ENCODE measurements at regions not wholly inside any gene's neighbourhood (a gene's known extent, or its start where the extent isn't known, plus 50 kb on each side); places are given as distances from the start of the nearest gene placed in this dataset.

DNA sequence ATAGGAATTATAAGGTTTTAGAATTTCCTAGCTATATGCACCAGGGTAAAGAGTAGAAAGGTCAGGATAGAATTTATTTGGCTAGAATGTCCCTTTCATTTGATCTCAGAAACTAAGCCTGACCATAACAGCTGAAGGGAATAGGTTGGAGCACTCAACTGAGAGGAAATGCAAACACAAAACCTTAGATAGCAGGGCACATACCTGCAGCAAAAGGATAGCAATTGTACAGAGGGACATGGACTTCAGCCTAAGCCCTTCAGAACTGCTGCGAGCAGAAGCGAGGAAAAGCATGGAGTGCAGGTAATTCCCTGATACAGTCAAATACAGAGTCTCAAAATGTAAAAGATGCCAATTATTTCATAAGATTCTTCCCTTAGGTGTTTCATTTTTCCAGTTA is 211.0 kb upstream of the DDI1 start:
- ATAC-seq (no peak), DNase-seq (ENCODE audit: low spot score) (no peak)
- Mint-ChIP-seq H3K4me1 (no peaks in the 10 kb centered on the region), H3K9me3 (peaks cover 35% of the 10 kb centered on the region), H3K27ac (no peak overlapping the region), H3K36me3 (peaks cover 22% of the 10 kb centered on the region), H3K4me3 (no peak overlapping the region), H3K27me3 (ENCODE audit: low read depth) (no peaks in the 10 kb centered on the region)
- POLR2A ChIA-PET: no interaction called here
- CTCF ChIA-PET: no interaction called here
- TF ChIP-seq JUN (CRISPR knock-in tag; IDR thresholded peaks at IDR 0.05): no peak
- TF ChIP-seq, protein P1, sequence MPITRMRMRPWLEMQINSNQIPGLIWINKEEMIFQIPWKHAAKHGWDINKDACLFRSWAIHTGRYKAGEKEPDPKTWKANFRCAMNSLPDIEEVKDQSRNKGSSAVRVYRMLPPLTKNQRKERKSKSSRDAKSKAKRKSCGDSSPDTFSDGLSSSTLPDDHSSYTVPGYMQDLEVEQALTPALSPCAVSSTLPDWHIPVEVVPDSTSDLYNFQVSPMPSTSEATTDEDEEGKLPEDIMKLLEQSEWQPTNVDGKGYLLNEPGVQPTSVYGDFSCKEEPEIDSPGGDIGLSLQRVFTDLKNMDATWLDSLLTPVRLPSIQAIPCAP (CRISPR knock-in tag; IDR thresholded peaks at IDR 0.05): no peak

DNA sequence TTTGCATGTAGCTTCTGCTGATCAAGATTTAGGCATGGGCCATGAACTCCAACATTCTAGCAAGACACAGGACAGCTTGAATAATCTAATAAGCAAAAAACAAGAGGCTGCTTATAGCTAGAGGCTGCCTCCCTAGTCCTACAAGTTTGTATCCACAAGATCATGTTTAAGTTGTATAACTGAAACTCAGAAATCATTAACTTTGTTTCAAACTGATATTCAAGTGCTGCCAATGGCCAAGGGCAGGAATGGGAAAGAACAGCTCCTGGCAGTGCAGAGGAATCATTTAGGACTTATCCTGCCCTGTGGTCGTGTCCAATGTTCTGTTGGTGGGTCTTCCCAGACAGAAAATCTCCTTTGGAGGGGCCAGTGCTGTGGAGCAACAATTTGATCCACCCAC is 209.6 kb upstream of the DDI1 start:
- POLR2A ChIA-PET: no interaction called here
- Mint-ChIP-seq H3K4me1 (no peaks in the 10 kb centered on the region), H3K9me3 (peaks cover 33% of the 10 kb centered on the region), H3K27ac (no peak overlapping the region), H3K27me3 (ENCODE audit: low read depth) (no peaks in the 10 kb centered on the region), H3K4me3 (no peak overlapping the region), H3K36me3 (peaks cover 8% of the 10 kb centered on the region)
- ATAC-seq (no peak), DNase-seq (ENCODE audit: low spot score) (no peak)
- CTCF ChIA-PET: interaction anchor here (0.6 kb wide), 1 partner anchor 144 kb away, joined by 3 read pairs; no protein-coding TSS in a partner anchor
- TF ChIP-seq SMAD4 (CRISPR knock-in tag; IDR thresholded peaks at IDR 0.05) (no peak), ZNF263 (CRISPR knock-in tag; IDR thresholded peaks at IDR 0.05; ENCODE audit: low read depth) (no peak), NFE2L1 (CRISPR knock-in tag; IDR thresholded peaks at IDR 0.05) (no peak), JAZF1 (CRISPR knock-in tag; IDR thresholded peaks at IDR 0.05) (no peak), ZNF232 (CRISPR knock-in tag; IDR thresholded peaks at IDR 0.05) (no peak)
- TF ChIP-seq, protein P2, sequence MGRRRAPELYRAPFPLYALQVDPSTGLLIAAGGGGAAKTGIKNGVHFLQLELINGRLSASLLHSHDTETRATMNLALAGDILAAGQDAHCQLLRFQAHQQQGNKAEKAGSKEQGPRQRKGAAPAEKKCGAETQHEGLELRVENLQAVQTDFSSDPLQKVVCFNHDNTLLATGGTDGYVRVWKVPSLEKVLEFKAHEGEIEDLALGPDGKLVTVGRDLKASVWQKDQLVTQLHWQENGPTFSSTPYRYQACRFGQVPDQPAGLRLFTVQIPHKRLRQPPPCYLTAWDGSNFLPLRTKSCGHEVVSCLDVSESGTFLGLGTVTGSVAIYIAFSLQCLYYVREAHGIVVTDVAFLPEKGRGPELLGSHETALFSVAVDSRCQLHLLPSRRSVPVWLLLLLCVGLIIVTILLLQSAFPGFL (CRISPR knock-in tag; IDR thresholded peaks at IDR 0.05; ENCODE audit: borderline replicate concordance): no peak
- TF ChIP-seq, protein P3, sequence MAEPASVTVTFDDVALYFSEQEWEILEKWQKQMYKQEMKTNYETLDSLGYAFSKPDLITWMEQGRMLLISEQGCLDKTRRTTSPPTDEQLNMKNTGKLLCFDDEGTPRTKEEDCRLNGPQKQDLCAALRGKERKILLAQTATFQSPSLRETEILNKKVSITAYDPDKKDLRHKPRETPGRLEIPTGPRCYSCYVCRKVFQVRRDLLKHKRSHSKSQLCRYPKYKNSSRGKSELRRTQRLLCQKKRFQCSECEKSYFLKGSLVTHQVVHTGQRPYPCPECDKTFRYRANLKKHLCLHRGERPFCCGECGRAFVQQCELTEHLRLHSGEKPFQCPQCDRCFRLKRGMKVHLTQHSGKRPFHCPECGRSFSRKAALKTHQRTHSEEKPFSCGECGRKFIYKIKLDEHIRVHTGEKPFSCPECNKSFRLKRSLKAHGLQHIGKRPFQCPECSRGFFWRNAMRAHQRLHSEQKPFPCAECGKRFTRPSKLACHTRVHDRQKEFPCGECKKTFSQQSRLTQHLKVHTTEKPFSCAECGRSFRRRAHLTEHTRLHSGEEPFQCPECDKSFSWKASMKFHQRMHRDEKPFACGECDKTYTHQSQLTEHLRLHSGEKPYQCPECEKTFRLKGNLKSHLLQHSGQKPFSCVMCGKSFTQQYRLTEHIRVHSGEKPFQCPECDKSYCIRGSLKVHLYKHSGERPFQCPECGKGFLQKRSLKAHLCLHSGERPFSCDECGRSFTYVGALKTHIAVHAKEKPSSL (CRISPR knock-in tag; conservative IDR thresholded peaks at IDR 0.05): no peak

DNA sequence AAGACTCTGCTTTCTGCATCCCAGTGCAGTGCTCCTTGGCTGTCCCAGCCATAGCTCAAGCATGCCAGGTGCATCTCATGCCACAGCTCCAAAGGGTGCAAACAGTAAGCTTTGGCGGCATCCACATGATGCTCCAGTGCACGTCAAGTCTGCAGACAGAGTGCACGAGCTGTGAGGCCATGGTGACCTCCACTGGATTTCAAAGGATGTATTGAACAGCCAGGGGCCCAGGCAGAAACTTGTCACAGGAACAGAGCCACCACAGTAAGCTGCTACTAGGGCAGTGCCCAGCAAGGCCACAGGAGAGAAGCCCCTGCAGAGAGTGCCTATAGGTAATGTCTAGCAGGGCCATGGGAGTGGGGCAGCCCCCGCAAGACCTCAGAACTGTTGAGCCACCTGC is 206.8 kb upstream of the DDI1 start:
- POLR2A ChIA-PET: no interaction called here
- H3K27me3 Mint-ChIP-seq (ENCODE audit: low read depth): no peaks in the 10 kb centered on the region
- CTCF ChIA-PET: no interaction called here
- H3K9me3 Mint-ChIP-seq: peaks cover 31% of the 10 kb centered on the region
- no peak overlapping the region for H3K27ac Mint-ChIP-seq
- DNase-seq (ENCODE audit: low spot score) (no peak), ATAC-seq (no peak)
- peaks cover 5% of the 10 kb centered on the region; the same call in 1 of the 2 replicates for H3K36me3 Mint-ChIP-seq
- no peak overlapping the region for H3K4me3 Mint-ChIP-seq
- no peaks in the 10 kb centered on the region for H3K4me1 Mint-ChIP-seq
- TF ChIP-seq, protein P4, sequence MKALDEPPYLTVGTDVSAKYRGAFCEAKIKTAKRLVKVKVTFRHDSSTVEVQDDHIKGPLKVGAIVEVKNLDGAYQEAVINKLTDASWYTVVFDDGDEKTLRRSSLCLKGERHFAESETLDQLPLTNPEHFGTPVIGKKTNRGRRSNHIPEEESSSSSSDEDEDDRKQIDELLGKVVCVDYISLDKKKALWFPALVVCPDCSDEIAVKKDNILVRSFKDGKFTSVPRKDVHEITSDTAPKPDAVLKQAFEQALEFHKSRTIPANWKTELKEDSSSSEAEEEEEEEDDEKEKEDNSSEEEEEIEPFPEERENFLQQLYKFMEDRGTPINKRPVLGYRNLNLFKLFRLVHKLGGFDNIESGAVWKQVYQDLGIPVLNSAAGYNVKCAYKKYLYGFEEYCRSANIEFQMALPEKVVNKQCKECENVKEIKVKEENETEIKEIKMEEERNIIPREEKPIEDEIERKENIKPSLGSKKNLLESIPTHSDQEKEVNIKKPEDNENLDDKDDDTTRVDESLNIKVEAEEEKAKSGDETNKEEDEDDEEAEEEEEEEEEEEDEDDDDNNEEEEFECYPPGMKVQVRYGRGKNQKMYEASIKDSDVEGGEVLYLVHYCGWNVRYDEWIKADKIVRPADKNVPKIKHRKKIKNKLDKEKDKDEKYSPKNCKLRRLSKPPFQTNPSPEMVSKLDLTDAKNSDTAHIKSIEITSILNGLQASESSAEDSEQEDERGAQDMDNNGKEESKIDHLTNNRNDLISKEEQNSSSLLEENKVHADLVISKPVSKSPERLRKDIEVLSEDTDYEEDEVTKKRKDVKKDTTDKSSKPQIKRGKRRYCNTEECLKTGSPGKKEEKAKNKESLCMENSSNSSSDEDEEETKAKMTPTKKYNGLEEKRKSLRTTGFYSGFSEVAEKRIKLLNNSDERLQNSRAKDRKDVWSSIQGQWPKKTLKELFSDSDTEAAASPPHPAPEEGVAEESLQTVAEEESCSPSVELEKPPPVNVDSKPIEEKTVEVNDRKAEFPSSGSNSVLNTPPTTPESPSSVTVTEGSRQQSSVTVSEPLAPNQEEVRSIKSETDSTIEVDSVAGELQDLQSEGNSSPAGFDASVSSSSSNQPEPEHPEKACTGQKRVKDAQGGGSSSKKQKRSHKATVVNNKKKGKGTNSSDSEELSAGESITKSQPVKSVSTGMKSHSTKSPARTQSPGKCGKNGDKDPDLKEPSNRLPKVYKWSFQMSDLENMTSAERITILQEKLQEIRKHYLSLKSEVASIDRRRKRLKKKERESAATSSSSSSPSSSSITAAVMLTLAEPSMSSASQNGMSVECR (CRISPR knock-in tag; IDR thresholded peaks at IDR 0.05; ENCODE audit: borderline replicate concordance): no peak
- TF ChIP-seq TEAD1 (CRISPR knock-in tag; IDR thresholded peaks at IDR 0.05) (no peak), NFYB (CRISPR knock-in tag; conservative IDR thresholded peaks at IDR 0.05; ENCODE audit: low read depth) (no peak), SMAD3 (CRISPR knock-in tag; IDR thresholded peaks at IDR 0.05; ENCODE audit: borderline replicate concordance) (no peak), ZNF263 (CRISPR knock-in tag; IDR thresholded peaks at IDR 0.05; ENCODE audit: low read depth) (no peak), ESRRA (CRISPR knock-in tag; IDR thresholded peaks at IDR 0.05; ENCODE audit: borderline replicate concordance) (no peak), ZNF232 (CRISPR knock-in tag; IDR thresholded peaks at IDR 0.05) (no peak), JAZF1 (CRISPR knock-in tag; IDR thresholded peaks at IDR 0.05) (no peak)
- TF ChIP-seq, protein P5, sequence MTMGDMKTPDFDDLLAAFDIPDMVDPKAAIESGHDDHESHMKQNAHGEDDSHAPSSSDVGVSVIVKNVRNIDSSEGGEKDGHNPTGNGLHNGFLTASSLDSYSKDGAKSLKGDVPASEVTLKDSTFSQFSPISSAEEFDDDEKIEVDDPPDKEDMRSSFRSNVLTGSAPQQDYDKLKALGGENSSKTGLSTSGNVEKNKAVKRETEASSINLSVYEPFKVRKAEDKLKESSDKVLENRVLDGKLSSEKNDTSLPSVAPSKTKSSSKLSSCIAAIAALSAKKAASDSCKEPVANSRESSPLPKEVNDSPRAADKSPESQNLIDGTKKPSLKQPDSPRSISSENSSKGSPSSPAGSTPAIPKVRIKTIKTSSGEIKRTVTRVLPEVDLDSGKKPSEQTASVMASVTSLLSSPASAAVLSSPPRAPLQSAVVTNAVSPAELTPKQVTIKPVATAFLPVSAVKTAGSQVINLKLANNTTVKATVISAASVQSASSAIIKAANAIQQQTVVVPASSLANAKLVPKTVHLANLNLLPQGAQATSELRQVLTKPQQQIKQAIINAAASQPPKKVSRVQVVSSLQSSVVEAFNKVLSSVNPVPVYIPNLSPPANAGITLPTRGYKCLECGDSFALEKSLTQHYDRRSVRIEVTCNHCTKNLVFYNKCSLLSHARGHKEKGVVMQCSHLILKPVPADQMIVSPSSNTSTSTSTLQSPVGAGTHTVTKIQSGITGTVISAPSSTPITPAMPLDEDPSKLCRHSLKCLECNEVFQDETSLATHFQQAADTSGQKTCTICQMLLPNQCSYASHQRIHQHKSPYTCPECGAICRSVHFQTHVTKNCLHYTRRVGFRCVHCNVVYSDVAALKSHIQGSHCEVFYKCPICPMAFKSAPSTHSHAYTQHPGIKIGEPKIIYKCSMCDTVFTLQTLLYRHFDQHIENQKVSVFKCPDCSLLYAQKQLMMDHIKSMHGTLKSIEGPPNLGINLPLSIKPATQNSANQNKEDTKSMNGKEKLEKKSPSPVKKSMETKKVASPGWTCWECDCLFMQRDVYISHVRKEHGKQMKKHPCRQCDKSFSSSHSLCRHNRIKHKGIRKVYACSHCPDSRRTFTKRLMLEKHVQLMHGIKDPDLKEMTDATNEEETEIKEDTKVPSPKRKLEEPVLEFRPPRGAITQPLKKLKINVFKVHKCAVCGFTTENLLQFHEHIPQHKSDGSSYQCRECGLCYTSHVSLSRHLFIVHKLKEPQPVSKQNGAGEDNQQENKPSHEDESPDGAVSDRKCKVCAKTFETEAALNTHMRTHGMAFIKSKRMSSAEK (CRISPR knock-in tag; IDR thresholded peaks at IDR 0.05; ENCODE audit: borderline replicate concordance): no peak
- TF ChIP-seq, protein P6, sequence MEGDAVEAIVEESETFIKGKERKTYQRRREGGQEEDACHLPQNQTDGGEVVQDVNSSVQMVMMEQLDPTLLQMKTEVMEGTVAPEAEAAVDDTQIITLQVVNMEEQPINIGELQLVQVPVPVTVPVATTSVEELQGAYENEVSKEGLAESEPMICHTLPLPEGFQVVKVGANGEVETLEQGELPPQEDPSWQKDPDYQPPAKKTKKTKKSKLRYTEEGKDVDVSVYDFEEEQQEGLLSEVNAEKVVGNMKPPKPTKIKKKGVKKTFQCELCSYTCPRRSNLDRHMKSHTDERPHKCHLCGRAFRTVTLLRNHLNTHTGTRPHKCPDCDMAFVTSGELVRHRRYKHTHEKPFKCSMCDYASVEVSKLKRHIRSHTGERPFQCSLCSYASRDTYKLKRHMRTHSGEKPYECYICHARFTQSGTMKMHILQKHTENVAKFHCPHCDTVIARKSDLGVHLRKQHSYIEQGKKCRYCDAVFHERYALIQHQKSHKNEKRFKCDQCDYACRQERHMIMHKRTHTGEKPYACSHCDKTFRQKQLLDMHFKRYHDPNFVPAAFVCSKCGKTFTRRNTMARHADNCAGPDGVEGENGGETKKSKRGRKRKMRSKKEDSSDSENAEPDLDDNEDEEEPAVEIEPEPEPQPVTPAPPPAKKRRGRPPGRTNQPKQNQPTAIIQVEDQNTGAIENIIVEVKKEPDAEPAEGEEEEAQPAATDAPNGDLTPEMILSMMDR (IDR thresholded peaks at IDR 0.05): no peak
- TF ChIP-seq, protein P7, sequence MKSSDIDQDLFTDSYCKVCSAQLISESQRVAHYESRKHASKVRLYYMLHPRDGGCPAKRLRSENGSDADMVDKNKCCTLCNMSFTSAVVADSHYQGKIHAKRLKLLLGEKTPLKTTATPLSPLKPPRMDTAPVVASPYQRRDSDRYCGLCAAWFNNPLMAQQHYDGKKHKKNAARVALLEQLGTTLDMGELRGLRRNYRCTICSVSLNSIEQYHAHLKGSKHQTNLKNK (CRISPR knock-in tag; IDR thresholded peaks at IDR 0.05): no peak
